WTC11 (cell line): ENCODE measurements at regions not wholly inside any gene's neighbourhood (a gene's known extent, or its start where the extent isn't known, plus 50 kb on each side); places are given as distances from the start of the nearest gene placed in this dataset.

Experiments used
- ATF1 ChIP-seq: sonication (generic); formaldehyde crosslinking; IDR thresholded peaks from 2 replicates; pipeline ENCODE4 v1.8.1; 2023; ENCODE audit warnings: mild to moderate bottlenecking, moderate library complexity, missing genetic modification reagents
- ATF3 ChIP-seq: sonication (generic); formaldehyde crosslinking; conservative IDR thresholded peaks from 2 replicates; pipeline ENCODE4 v1.8.1; 2022; ENCODE audit warnings: mild to moderate bottlenecking, missing genetic modification reagents
- CBFB ChIP-seq: sonication (generic); formaldehyde crosslinking; IDR thresholded peaks from 2 replicates; pipeline ENCODE4 v1.8.1; 2022; ENCODE audit warnings: mild to moderate bottlenecking, low read depth, missing genetic modification reagents
- CREM ChIP-seq: sonication (generic); formaldehyde crosslinking; IDR thresholded peaks from 2 replicates; pipeline ENCODE4 v1.8.1; 2022; ENCODE audit warnings: mild to moderate bottlenecking, missing genetic modification reagents, moderate library complexity
- CTCF ChIP-seq: fragments of 200-600 bp; IDR thresholded peaks from 2 replicates; pipeline ENCODE4 v1.8.0; 2022; ENCODE audit warnings: antibody characterized with exemption
- E2F4 ChIP-seq: sonication (generic); formaldehyde crosslinking; IDR thresholded peaks from 2 replicates; pipeline ENCODE4 v1.8.1; 2022; ENCODE audit warnings: low read depth, mild to moderate bottlenecking, moderate library complexity, missing genetic modification reagents, borderline replicate concordance
- GTF2I ChIP-seq: fragments of 250-450 bp; sonication (Bioruptor Pico); conservative IDR thresholded peaks from 2 replicates; pipeline ENCODE4 v1.4.0; 2021; ENCODE audit warnings: mild to moderate bottlenecking
- NFYB ChIP-seq: sonication (generic); formaldehyde crosslinking; conservative IDR thresholded peaks from 2 replicates; pipeline ENCODE4 v1.8.0; 2022; ENCODE audit warnings: low read depth, missing genetic modification reagents
- NR1H2 ChIP-seq: sonication (generic); formaldehyde crosslinking; IDR thresholded peaks from 2 replicates; pipeline ENCODE4 v1.9.0; 2021; ENCODE audit warnings: mild to moderate bottlenecking, moderate library complexity, missing genetic modification reagents
- ZBTB43 ChIP-seq: sonication (generic); formaldehyde crosslinking; IDR thresholded peaks from 2 replicates; pipeline ENCODE4 v1.8.1; 2023; ENCODE audit warnings: mild to moderate bottlenecking, missing genetic modification reagents
- ZNF121 ChIP-seq: sonication (generic); formaldehyde crosslinking; IDR thresholded peaks from 2 replicates; pipeline ENCODE4 v1.8.0; 2023; ENCODE audit warnings: missing genetic modification reagents
- ZNF232 ChIP-seq: sonication (generic); formaldehyde crosslinking; IDR thresholded peaks from 2 replicates; pipeline ENCODE4 v1.8.0; 2022; ENCODE audit warnings: mild to moderate bottlenecking, missing genetic modification reagents

GRCh38 chr6:74927299-74927698, 278.6 kb downstream of the COL12A1 start:
- TF ChIP-seq E2F4 (CRISPR knock-in tag) (no peak), ATF1 (no peak), CTCF (no peak), NFYB (no peak), CREM (CRISPR knock-in tag) (no peak), ZNF232 (no peak), ATF3 (CRISPR knock-in tag) (no peak), ZBTB43 (no peak), GTF2I (CRISPR knock-in tag) (no peak), ZNF121 (CRISPR knock-in tag) (no peak), NR1H2 (CRISPR knock-in tag) (no peak), CBFB (CRISPR knock-in tag) (no peak)
